Mucosa of descending colon (tissue), 3 donors: ENCODE measurements at regions not wholly inside any gene's neighbourhood (a gene's known extent, or its start where the extent isn't known, plus 50 kb on each side); places are given as distances from the start of the nearest gene placed in this dataset.

ENCODE experiments used
- ATAC-seq: fragments of 200-7000 bp; cut with Tn5 transposase; one replicate; pipeline ENCODE4 v1.9.1; 2020; ENCODE audit warnings: mild to moderate bottlenecking, moderate library complexity
- DNase-seq, 3 donors: peaks; one replicate each; pipeline ENCODE4 v3.0.0-alpha.2; 2020
- H3K36me3 ChIP-seq: fragments of 200-600 bp; one replicate; pipeline ENCODE4 v1.8.0; 2021; ENCODE audit warnings: low read depth, mild to moderate bottlenecking
- H3K4me1 ChIP-seq: fragments of 200-600 bp; one replicate; pipeline ENCODE4 v1.8.0; 2021; ENCODE audit warnings: low read depth, mild to moderate bottlenecking
- H3K4me3 ChIP-seq: fragments of 200-600 bp; one replicate; pipeline ENCODE4 v1.8.0; 2021; ENCODE audit warnings: mild to moderate bottlenecking
- H3K9me3 ChIP-seq: fragments of 200-600 bp; one replicate; pipeline ENCODE4 v1.8.0; 2021; ENCODE audit warnings: mild to moderate bottlenecking
- intact Hi-C, 2 donors: fragments of 100-400 bp; cut with DNase I in 1 of 2; cut with micrococcal nuclease in 1 of 2; formaldehyde crosslinking; loops; one replicate each; pipeline versions ENCODE4 v1.11.0 to v1.11.1; 2022; cut with DNase I, micrococcal nuclease
- TF ChIP-seq, protein P1 (sequence below): fragments of 200-600 bp; IDR thresholded peaks from one replicate; pipeline ENCODE4 v1.8.0; 2022; ENCODE audit warnings: antibody characterized with exemption, mild to moderate bottlenecking
- donor health status: DM: no; HTN: no; CAD: no; lungs with moderate emphysema.
- donor health status: DM: no; HTN: no; CAD: no.
- donor health status: DM: no; HTN: yes; CAD: no.

DNA sequence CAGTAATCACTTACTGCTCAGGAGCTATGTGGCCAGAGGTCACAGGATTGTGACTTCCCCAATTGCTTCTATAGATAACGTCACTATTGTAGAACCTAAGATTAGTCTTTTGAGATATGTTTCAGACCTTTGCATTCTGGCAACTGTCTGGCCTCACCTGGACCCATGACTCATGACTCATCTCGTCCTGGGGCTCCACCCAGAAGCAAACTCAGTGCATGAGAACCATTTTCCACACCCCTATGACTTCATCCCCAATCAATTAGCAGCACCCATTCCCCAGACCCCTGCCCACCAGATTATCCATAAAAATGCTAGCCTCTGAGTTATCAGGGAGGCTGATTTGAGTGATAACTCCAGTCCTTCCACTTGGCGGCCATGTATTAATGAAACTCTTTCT is 186.9 kb downstream of the EMP1 start:
- peak; percentile 85 for ATAC-seq
- H3K4me1 ChIP-seq: peaks cover 24% of the 10 kb centered on the region
- intact Hi-C loops: no loop called here
- no peaks in the 10 kb centered on the region for H3K9me3 ChIP-seq
- H3K36me3 ChIP-seq: no peaks in the 10 kb centered on the region
- peak; percentile 65 to 69 (median 65) for DNase-seq
- no peak overlapping the region for H3K4me3 ChIP-seq
- TF ChIP-seq, protein P1, sequence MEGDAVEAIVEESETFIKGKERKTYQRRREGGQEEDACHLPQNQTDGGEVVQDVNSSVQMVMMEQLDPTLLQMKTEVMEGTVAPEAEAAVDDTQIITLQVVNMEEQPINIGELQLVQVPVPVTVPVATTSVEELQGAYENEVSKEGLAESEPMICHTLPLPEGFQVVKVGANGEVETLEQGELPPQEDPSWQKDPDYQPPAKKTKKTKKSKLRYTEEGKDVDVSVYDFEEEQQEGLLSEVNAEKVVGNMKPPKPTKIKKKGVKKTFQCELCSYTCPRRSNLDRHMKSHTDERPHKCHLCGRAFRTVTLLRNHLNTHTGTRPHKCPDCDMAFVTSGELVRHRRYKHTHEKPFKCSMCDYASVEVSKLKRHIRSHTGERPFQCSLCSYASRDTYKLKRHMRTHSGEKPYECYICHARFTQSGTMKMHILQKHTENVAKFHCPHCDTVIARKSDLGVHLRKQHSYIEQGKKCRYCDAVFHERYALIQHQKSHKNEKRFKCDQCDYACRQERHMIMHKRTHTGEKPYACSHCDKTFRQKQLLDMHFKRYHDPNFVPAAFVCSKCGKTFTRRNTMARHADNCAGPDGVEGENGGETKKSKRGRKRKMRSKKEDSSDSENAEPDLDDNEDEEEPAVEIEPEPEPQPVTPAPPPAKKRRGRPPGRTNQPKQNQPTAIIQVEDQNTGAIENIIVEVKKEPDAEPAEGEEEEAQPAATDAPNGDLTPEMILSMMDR: no peak

DNA sequence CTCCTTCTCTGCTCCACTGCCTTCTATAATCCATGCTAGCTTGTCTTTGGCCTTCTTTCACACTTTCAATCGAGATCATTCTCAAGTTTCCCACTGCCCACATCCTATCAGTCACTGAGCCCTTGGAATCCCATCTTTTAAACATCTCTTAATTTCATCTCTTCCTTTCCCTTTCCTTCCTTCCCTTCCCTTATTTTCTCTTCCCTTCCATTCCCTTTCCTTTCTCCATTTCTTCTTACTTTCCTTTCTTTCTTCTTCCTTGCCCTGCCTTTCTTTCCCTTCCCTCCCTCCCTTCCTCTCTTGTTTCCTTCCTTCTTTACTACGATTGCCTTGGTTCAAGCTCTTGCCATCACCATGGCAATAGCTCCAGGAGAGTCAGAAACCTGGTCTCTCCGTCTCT is 183.8 kb downstream of the EMP1 start:
- H3K36me3 ChIP-seq: no peaks in the 10 kb centered on the region
- ATAC-seq: no peak
- peaks cover 23% of the 10 kb centered on the region for H3K4me1 ChIP-seq
- no peak overlapping the region for H3K4me3 ChIP-seq
- DNase-seq: no peak
- H3K9me3 ChIP-seq: no peaks in the 10 kb centered on the region
- TF ChIP-seq, protein P1: no peak
- intact Hi-C loops: no loop called here

DNA sequence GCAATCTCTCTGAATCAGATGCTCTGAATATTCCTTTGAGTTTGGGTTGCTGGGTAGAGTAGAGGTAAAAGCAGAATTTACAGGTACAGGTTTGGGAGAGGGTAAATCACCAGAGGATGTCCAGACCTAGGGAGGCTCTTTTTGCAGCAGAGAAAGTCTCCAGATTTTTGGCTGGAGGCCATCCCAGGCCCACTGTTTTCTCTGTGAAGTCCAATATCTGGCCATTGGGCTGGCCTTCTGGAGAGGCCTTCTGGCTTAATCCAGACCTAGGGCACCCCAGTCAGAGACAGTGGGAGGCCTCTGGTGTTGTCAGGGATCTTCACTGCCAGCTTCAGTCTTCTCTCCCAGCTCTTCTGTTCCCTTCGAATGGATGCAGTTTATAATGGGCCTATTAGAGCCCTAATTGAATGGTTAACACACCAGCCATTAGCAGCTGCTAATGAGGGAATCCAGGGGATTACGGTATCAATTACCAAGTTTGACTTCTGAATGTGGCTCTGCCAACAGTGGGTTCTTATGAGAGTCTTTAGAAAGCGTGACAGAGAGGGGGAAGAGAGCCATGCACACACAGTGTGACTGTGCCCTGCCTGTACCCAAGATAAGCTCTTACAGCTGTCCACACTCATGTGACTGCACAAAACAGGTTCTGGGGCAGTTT is 183.1 kb downstream of the EMP1 start:
- ATAC-seq (no peak), DNase-seq (no peak)
- intact Hi-C loops: no loop called here
- Histone ChIP-seq H3K36me3 (no peaks in the 10 kb centered on the region), H3K4me1 (peaks cover 23% of the 10 kb centered on the region), H3K4me3 (no peak overlapping the region), H3K9me3 (no peaks in the 10 kb centered on the region)
- TF ChIP-seq, protein P1: no peak

DNA sequence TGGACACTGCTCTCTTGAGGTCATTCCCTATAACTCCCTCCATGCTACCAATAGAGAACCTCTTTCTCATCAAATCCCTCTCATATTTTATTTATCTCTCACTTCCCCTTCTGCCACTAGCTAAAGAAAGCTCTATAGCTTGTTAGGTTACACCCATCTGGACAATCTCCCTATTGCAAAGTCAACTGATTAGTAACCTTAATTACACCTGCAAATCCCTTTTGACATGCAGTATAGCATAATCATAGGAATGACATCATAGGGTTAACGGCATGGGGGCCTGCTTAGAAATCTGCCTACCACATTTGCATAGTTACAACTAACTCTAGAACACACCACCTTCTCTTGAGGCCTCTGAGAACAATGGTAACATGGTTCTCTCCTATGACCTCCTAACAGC is 181.2 kb downstream of the EMP1 start:
- TF ChIP-seq, protein P1: no peak
- intact Hi-C loops: no loop called here

DNA sequence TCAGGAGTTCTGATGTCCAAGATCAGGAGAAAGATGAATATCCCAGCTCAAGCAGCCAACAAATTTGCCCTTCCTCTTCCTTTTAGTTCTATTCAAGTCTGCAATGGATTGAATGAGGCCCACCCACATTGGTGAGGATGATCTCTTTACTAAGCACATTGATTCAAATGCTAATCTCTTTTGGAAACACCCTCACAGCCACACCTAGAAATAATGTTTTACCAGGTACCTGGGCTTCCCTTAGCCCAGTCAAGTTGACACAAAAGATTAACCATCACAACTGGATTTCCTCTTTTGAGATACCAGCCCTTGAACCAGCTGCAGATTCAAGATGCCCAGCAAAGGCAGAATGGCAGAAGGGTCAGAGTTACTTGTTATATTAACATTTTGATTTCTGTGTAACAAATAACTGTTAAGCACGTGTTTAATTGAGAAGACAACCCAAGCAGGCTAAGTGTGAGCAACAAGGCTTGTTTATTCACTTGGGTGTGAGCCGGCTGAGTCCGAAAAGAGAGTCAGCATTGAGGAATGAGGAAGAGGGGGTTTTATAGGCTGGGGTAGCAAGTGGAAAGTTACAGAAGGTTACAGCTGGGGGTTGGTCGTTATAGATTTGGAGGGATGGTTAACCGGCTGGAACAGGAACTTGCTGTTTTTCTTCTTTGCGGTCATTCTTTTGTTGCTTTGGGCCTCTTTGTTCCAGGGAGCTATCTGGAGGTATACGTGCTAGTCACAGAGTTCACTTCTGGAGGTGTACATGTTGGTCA is 180.3 kb downstream of the EMP1 start:
- peak in 1 of 3 donors; percentile 51 for DNase-seq
- Histone ChIP-seq H3K9me3 (no peaks in the 10 kb centered on the region), H3K36me3 (no peaks in the 10 kb centered on the region), H3K4me3 (no peak overlapping the region), H3K4me1 (peaks cover 13% of the 10 kb centered on the region)
- intact Hi-C loops: no loop called here
- ATAC-seq: peak; percentile 87
- TF ChIP-seq, protein P1: no peak

More for the DNA sequence above, 181.2 kb downstream of the EMP1 start:
- no peaks in the 10 kb centered on the region for H3K36me3 ChIP-seq
- peaks cover 14% of the 10 kb centered on the region for H3K4me1 ChIP-seq
- H3K9me3 ChIP-seq: no peaks in the 10 kb centered on the region
- DNase-seq: no peak
- peak; percentile 69 for ATAC-seq
- no peak overlapping the region for H3K4me3 ChIP-seq
